Adrenal gland (tissue), 5 donors: ENCODE measurements at regions not wholly inside any gene's neighbourhood (a gene's known extent, or its start where the extent isn't known, plus 50 kb on each side); places are given as distances from the start of the nearest gene placed in this dataset.

Source experiments
- CTCF ChIP-seq, 6 experiments: fragments of 450-650 bp in 4 of 6; fragments of 200-600 bp in 2 of 6; sonication (generic) in 1 of 6; IDR thresholded peaks; 1 replicate in 5 of 6; 2 replicates in 1 of 6; pipeline versions ENCODE4 v1.5.1 to v1.8.0; 2016 to 2021; ENCODE audit warnings: antibody characterized with exemption in 6 of 6, mild to moderate bottlenecking in 2 of 6, moderate library complexity in 1 of 6
- POLR2A ChIP-seq, 2 donors: fragments of 450-650 bp; IDR thresholded peaks; one replicate each; pipeline ENCODE4 v1.6.1; 2017; ENCODE audit warnings: antibody characterized with exemption in 2 of 2, mild to moderate bottlenecking in 2 of 2, moderate library complexity in 1 of 2
- donor health status: DM: no; HTN: no; CAD: no.

- no peak for TF ChIP-seq CTCF (IDR thresholded peaks at IDR 0.05)
- no peak for TF ChIP-seq POLR2A (IDR thresholded peaks at IDR 0.05)
These were observed 115.1 kb downstream of the OTOR start for GRCh38 chr20:16863303-16863702.
